Muscle layer of duodenum (tissue), 2 donors: ENCODE measurements at regions not wholly inside any gene's neighbourhood (a gene's known extent, or its start where the extent isn't known, plus 50 kb on each side); places are given as distances from the start of the nearest gene placed in this dataset.
"Not testable (repeated sequence)": the region's sequence is repeated elsewhere in the genome, so short reads cannot be mapped to it uniquely, and the experiment has no call there.

ENCODE experiments used
- H3K27ac ChIP-seq: one replicate; pipeline ENCODE4 v1.7.0; 2013; ENCODE audit warnings: mild to moderate bottlenecking, low read length
- H3K27me3 ChIP-seq: one replicate; pipeline ENCODE4 v1.7.0; 2013; ENCODE audit warnings: low read depth, mild to moderate bottlenecking, control low read depth, low read length
- H3K36me3 ChIP-seq, 2 donors: one replicate each; pipeline ENCODE4 v1.7.0; 2013; ENCODE audit warnings: low read length in 2 of 2, control low read depth in 1 of 2, mild to moderate bottlenecking in 1 of 2; ENCODE audit not compliant: insufficient read depth in 2 of 2, control insufficient read depth in 1 of 2
- H3K4me1 ChIP-seq, 2 donors: one replicate each; pipeline ENCODE4 v1.7.0; 2013; ENCODE audit warnings: low read length in 2 of 2, mild to moderate bottlenecking in 2 of 2, control low read depth in 1 of 2, moderate library complexity in 1 of 2; ENCODE audit not compliant: insufficient read depth in 2 of 2, control insufficient read depth in 1 of 2
- H3K4me3 ChIP-seq, 2 donors: one replicate each; pipeline ENCODE4 v1.7.0; 2013; ENCODE audit warnings: low read length in 2 of 2, low read depth in 1 of 2, mild to moderate bottlenecking in 1 of 2
- H3K9me3 ChIP-seq, 2 donors: one replicate each; pipeline ENCODE4 v1.7.0; 2013; ENCODE audit warnings: low read length in 2 of 2, control low read depth in 1 of 2, mild to moderate bottlenecking in 1 of 2; ENCODE audit not compliant: control insufficient read depth in 1 of 2
- donor health status: healthy.

DNA sequence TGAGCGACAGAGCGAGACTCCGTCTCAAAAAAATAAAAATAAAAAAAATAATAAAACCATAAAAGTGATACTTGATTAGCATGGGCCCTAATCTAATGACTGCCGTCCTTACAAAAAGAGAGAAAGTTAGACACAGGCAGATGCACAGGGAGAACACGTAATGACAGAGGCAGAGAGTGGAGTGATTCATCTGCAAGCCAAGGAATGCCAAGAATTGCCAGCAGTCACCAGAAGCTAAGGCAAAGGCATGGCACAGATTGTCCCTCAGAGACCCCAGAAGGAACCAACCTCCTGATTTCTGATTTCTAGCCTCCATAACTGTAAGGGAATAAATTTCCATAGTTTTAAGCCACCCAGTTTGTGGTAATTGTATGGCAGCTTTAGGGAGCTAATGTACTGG is 79.6 kb upstream of the FREM1 start:
- Histone ChIP-seq H3K4me1 (no peaks in the 10 kb centered on the region), H3K4me3 (no peak overlapping the region), H3K36me3 (no peaks in the 10 kb centered on the region), H3K27ac (no peak overlapping the region), H3K9me3 (no peaks in the 10 kb centered on the region), H3K27me3 (no peaks in the 10 kb centered on the region)

DNA sequence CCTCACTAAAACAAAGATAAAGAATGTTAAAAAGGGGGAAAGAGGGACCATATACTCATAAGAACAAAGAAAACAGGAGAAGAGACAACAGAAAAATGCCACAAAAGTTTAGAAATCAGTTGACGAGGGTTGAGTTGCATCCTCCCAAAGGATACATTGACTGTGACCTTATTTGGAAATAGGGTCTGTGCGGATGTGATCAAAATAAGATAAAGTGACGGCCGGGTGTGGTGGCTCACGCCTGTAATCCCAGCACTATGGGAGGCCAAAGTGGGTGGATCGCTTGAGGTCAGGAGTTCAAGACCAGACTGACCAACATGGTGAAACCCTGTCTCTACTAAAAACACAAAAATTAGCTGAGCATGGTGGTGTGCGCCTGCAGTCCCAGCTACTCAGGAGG is 79.1 kb upstream of the FREM1 start:
- H3K9me3 ChIP-seq: not testable (repeated sequence)

DNA sequence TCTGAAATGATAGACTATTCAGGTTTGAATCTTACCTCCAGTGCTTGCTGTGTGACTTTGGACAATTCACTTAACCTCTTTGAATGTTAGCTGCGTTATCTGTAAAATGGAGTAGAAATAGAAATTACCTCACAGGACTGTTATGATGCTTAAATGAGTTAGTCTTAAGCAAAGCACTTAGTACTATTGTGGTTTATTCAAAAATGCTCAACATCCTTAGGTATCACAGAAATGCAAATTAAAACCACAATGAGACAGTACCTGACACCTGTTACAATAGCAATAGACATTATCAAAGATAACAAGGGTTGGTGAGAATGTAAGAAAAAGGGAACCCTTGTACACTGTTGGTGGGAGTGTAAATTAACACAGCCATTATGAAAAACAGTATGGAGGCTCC is 77.6 kb upstream of the FREM1 start:
- H3K4me1 ChIP-seq: no peaks in the 10 kb centered on the region
- H3K36me3 ChIP-seq: no peaks in the 10 kb centered on the region
- H3K9me3 ChIP-seq: no peaks in the 10 kb centered on the region
- H3K4me3 ChIP-seq: no peak overlapping the region
- H3K27ac ChIP-seq: no peak overlapping the region
- H3K27me3 ChIP-seq: no peaks in the 10 kb centered on the region

More for the DNA sequence above, 79.1 kb upstream of the FREM1 start:
- not testable (repeated sequence) for H3K36me3 ChIP-seq, H3K27me3 ChIP-seq, H3K27ac ChIP-seq, H3K4me3 ChIP-seq, H3K4me1 ChIP-seq

DNA sequence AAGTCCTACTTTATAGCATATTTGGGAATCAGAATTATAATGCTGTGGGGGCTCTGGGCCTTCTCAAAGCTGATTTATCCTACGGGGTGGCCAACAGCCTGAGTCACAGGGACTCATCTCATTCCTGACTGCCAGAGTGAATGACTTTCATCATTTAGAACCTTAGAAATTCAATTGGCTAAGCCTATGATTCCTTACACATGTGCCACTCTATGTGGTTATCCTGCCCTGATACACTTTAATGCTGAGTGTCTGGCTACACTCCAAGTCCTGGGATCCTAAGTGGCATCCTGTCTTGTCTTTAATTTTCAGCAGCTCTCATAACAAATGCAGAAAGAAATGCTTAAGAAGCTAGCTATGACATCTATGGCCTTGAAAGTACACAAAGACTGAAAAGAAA is 75.2 kb upstream of the FREM1 start:
- Histone ChIP-seq H3K36me3 (no peaks in the 10 kb centered on the region), H3K9me3 (no peaks in the 10 kb centered on the region), H3K4me3 (no peak overlapping the region), H3K27ac (no peak overlapping the region), H3K4me1 (no peaks in the 10 kb centered on the region), H3K27me3 (no peaks in the 10 kb centered on the region)

DNA sequence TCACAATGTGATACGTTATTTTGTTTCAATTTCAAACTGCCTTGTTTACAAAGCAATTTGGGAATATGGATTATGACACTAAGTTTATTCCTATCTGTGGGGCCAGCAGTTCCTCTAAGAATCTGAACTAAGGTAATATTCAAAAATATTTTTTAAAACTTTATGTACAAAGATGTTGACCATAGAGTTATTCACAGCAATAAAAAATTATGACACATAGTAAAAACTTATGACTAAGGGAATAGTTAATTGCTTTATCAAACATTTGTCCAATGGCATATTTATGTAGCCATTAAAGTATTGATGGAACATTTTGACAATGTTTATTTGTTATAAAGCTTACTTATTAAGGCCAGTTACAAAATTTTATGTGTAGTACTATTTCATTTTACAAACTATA is 73.4 kb upstream of the FREM1 start:
- no peak overlapping the region for H3K4me3 ChIP-seq
- no peaks in the 10 kb centered on the region for H3K4me1 ChIP-seq
- H3K27ac ChIP-seq: no peak overlapping the region
- H3K36me3 ChIP-seq: no peaks in the 10 kb centered on the region
- no peaks in the 10 kb centered on the region for H3K27me3 ChIP-seq
- H3K9me3 ChIP-seq: no peaks in the 10 kb centered on the region

DNA sequence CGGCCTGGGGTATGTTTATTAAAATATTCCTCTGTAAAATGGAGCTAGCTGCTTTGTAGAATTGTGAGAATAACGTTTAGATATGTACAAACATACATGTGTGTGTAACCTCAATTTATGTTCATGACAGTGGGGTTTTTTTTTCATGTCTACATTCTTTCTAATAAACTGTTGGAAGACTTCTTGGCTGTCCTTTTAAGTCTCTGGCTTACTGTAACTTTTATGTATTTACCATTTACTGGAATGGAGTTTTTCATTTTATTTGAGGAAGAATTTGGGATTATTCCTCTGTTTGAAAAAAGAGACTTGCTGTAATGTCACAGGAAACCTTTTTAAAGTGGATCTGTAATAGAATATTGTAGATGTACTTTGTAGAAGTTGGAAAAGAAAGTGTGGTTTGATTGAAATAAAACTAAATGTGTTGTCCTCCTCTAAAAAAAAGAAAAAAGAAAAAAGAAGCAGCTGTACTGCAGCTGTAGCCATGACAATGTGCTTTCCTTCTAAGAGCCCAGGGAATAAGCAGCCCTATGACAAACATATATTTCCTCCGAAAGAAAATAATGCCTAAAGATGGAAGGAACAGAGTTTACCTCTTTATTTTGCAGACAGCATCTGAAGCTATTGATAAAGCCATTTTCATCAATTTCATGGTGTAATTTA is 71.2 kb upstream of the FREM1 start:
- Histone ChIP-seq H3K27ac (no peak overlapping the region), H3K27me3 (no peaks in the 10 kb centered on the region), H3K4me3 (no peak overlapping the region), H3K9me3 (no peaks in the 10 kb centered on the region), H3K36me3 (no peaks in the 10 kb centered on the region), H3K4me1 (no peaks in the 10 kb centered on the region)

DNA sequence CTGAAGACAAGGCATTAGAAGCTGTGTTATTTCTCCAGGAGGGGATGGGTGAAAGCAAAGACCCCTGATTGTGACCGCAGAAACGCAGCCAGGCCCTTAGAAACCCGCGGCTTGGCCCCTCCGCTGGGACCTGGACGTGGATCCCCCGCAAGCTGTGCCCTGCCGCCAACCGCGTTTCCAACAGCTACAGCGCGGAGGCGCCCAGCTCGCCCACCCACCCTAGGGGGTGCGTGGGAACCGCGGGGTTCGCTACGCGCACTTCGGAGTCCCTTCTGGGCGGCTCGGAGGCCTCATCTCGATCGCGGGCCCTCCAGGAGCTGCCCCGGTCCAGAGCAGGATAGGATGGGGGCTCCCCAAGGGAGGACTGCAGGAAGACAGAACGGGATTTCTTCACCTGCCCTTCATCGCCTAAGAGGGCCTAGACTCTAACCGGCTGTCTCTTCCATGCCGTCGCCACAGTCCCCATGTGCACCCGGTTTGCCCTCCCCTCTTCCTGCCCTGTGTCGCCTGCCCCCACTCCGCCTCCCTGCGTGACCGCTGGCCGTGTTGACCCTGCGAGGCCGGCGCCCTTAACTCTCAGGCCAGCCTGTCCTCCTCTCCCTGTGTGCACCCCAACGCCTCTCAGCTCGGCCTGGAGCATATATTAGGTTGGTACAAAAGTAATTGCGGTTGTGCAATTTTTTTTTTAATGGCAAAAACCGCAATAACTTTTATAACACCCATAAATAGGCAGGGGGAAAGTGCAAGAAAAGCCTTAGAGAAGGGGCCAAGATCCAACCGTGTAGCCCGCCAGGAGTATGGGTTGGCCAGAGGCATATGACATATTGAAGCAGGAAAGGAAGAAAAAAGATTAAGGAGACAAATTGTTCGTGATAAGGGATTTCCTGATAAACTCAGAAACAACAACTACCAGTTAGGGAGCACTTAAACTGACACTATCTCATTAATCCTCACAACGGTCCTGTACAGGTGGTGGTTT is 68.1 kb upstream of the FREM1 start:
- no peaks in the 10 kb centered on the region for H3K36me3 ChIP-seq
- no peaks in the 10 kb centered on the region for H3K27me3 ChIP-seq
- no peak overlapping the region for H3K27ac ChIP-seq
- peak overlapping the region in 1 of 2 donors; percentile 22 for H3K4me3 ChIP-seq
- no peaks in the 10 kb centered on the region for H3K9me3 ChIP-seq
- no peaks in the 10 kb centered on the region for H3K4me1 ChIP-seq

DNA sequence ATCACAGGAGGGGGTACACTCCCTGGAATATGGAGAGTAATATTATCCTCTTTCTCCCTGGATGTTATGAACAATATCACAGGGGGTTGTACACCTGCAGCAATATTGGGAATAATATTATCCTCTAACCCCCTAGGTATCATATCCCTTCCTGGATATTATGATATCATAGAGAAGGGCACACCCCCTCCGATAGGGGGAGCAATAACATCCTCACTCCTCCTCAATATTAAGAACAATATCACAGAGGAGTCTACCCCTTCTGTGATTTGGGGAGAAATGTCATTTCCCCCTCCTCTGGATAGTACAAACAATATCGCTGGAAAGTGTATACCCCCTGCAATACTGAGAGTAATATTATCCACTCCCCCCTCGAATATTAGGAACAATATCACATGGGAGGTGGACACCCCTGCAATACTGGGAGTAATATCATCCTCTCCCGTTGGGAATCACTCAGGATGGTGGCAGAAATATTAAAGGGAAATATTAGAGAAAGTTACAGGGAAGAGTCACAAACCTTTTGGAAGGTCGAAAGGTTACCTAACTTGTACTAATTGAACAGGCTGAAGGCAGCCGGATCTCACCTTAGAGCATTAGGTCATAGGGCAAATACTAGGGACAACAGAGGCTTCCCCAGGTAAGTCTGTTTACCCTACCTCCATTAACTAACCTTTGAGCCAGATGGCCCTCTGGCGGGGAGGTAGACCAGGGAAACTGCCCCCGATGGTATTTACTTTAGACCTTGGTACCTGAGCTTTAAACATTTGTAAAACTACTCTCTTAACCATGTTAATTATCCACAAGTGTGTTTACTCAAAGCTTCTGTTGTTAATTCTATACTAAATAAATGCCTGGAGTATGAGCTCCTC is 57.5 kb upstream of the FREM1 start:
- Histone ChIP-seq H3K9me3 (no peaks in the 10 kb centered on the region), H3K4me3 (no peak overlapping the region), H3K4me1 (no peaks in the 10 kb centered on the region), H3K36me3 (no peaks in the 10 kb centered on the region), H3K27me3 (no peaks in the 10 kb centered on the region), H3K27ac (no peak overlapping the region)

DNA sequence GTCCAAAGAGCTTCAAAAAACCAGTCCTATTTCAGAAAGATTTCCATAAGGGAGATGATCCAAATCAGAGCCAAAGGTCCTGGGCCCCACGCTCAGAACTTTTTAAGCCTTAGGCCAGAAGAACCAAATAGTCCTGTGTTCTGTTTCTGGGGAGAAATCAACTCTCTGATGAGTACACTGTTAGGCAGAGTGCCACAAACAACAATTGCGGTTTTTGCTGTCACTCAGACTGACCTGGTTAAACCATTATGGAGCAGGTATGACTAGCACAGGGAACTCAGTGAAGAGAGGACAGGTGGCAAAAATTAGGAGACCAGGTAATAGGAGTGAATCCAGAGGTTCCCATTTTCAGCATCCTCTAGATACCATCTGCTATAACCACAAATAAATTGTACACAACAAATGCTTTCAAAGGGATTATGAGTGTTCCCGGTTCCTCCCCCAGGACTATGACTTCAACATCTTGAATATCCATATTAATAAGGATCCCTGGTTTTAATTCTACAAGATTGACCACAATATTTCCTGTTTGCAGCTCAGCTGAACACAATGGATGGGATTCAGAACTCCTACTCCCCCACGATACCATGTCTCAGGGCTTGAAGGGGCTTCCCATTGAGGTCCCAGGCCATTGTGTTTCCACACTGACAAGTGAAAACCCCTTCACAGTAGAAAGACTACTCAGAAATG is 52.1 kb upstream of the FREM1 start:
- H3K27ac ChIP-seq: no peak overlapping the region
- no peaks in the 10 kb centered on the region for H3K36me3 ChIP-seq
- no peaks in the 10 kb centered on the region for H3K9me3 ChIP-seq
- H3K4me3 ChIP-seq: no peak overlapping the region
- no peaks in the 10 kb centered on the region for H3K27me3 ChIP-seq
- H3K4me1 ChIP-seq: no peaks in the 10 kb centered on the region

DNA sequence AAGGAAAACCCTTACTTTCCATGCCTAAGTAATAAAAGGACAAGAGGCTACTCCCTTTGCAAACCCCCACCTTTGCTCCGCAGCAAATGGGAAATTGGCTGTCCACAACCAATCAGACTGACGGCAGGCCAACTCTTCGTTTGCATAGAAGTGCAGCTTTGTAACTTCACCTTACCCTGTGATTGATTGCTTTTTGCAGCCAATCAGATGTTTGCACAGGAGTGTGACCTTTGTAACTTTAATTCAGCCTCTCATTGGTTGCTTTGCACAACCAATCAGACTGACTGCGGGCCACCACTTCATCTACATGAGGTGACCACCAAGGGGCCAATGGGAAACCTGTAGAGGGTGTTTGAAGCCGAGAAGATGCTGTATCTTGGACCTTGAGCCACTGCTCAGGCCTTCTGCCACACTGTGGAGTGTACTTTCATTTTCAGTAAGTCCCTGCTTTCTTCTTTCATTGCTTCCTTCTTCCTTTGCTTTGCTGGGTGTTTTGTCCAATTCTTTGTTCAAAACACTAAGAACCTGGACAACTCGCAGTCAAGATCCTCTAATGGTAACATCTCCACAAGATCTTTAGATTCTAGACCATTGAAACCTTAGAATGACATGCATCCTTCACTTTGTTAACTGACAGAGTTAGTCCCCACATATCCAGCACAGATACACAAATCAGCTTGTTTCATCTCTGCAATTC is 51.3 kb upstream of the FREM1 start:
- Histone ChIP-seq H3K27ac (no peak overlapping the region), H3K4me3 (peak overlapping the region in 1 of 2 donors; percentile 34), H3K36me3 (no peaks in the 10 kb centered on the region), H3K27me3 (no peaks in the 10 kb centered on the region), H3K9me3 (no peaks in the 10 kb centered on the region), H3K4me1 (no peaks in the 10 kb centered on the region)
